Heart left ventricle (tissue), 16 donors: ENCODE measurements at regions not wholly inside any gene's neighbourhood (a gene's known extent, or its start where the extent isn't known, plus 50 kb on each side); places are given as distances from the start of the nearest gene placed in this dataset.

Source experiments
- ATAC-seq, 4 donors: fragments of 200-7000 bp; cut with Tn5 transposase; one replicate each; pipeline ENCODE4 v1.9.1; 2020 to 2022; ENCODE audit warnings: moderate library complexity in 4 of 4, mild to moderate bottlenecking in 3 of 4, moderate number of reproducible peaks in 1 of 4
- DNase-seq, 5 donors: peaks; one replicate each; pipeline ENCODE4 v3.0.0-alpha.2; 2020
- H3K27ac ChIP-seq, 12 donors: fragments of 200-600 bp; sonication (generic) in 4 of 12; one replicate each; pipeline versions ENCODE4 v1.5.0 to v1.8.0; 2016 to 2022; ENCODE audit warnings: mild to moderate bottlenecking in 2 of 12
- H3K27me3 ChIP-seq, 9 donors: fragments of 200-600 bp; sonication (generic) in 2 of 9; one replicate each; pipeline versions ENCODE4 v1.5.1 to v1.8.0; 2016 to 2022; ENCODE audit warnings: mild to moderate bottlenecking in 3 of 9
- H3K36me3 ChIP-seq, 9 donors: fragments of 200-600 bp; sonication (generic) in 2 of 9; one replicate each; pipeline versions ENCODE4 v1.5.0 to v1.8.0; 2018 to 2022; ENCODE audit warnings: mild to moderate bottlenecking in 2 of 9
- H3K4me1 ChIP-seq, 12 donors: fragments of 200-600 bp; sonication (generic) in 4 of 12; one replicate each; pipeline versions ENCODE4 v1.5.0 to v1.8.0; 2016 to 2022; ENCODE audit warnings: mild to moderate bottlenecking in 3 of 12
- H3K4me3 ChIP-seq, 12 donors: fragments of 200-600 bp; sonication (generic) in 4 of 12; one replicate each; pipeline versions ENCODE4 v1.5.0 to v1.8.0; 2017 to 2022; ENCODE audit warnings: mild to moderate bottlenecking in 9 of 12, moderate library complexity in 4 of 12
- H3K9me3 ChIP-seq, 12 donors: fragments of 200-600 bp; sonication (generic) in 4 of 12; one replicate each; pipeline versions ENCODE4 v1.5.0 to v1.8.0; 2016 to 2022; ENCODE audit warnings: mild to moderate bottlenecking in 1 of 12
- CTCF ChIP-seq, 12 donors: fragments of 200-600 bp; sonication (generic) in 4 of 12; IDR thresholded peaks; one replicate each; pipeline versions ENCODE4 v1.5.0 to v1.8.0; 2018 to 2022; ENCODE audit warnings: antibody characterized with exemption in 12 of 12, mild to moderate bottlenecking in 5 of 12
- POLR2A ChIP-seq, 2 donors: fragments of 450-650 bp; IDR thresholded peaks; one replicate each; pipeline ENCODE4 v1.6.1; 2017; ENCODE audit warnings: antibody characterized with exemption in 2 of 2, mild to moderate bottlenecking in 2 of 2, moderate library complexity in 2 of 2
- WGBS, 4 donors: extraction: QIAGEN DNeasy Blood & Tissue Kit in 2 of 4; methylation state at CpG; one replicate each; pipeline versions ENCODE4 v1.1.5 to v1.1.7; 2013 to 2018; 5-methylcytosine and 5-hydroxymethylcytosine counted together
- intact Hi-C, 10 donors: fragments of 100-400 bp; cut with DNase I; formaldehyde crosslinking; loops; one replicate each; pipeline versions ENCODE4 v1.11.1 to v1.14.2; 2022
- donor health status: ischemic (EF 13 %, LVEDD 7.1; RV severe dilation, severe dysfunction).
- donor health status: healthy with polysubstance abuse.
- donor health status: DM: no; HTN: yes; CAD: no.
- donor health status: DM: no; HTN: no; CAD: no.
- donor health status: ischemic (EF 25% LVEDD 6.9; RV normal size, moderate dysfunction).
- donor health status: ischemic (EF 25% LVEDD 5.7; RV mildly dilated, moderate dysfunction).
- donor health status: healthy.
- donor health status: DM: yes; HTN: yes; CAD: no.
- donor health status: ischemic (EF 35%, LVEDD 5.7; RV mildly dilated, moderate dysfunction).
- donor health status: nonischemic (EF 11% LVEDD 7.7; RV severe dilation, severe dysfunction).
- donor health status: DM: yes; HTN: yes; CAD: no.
- donor health status: PGD.
- donor health status: ischemic (EF 29% LVEDD 5.4; RV normal size, mild dysfunction).
- donor health status: nonischemic (EF 23%, LVEDD 6.1; RV moderate dilation, normal function).

- H3K4me1 ChIP-seq: peaks cover 0 to 11% (median 0%) of the 10 kb centered on the region in 12 donors
- no peaks in the 10 kb centered on the region for H3K27me3 ChIP-seq
- H3K4me3 ChIP-seq: no peak overlapping the region
- no peaks in the 10 kb centered on the region for H3K9me3 ChIP-seq
- no peaks in the 10 kb centered on the region for H3K36me3 ChIP-seq
- WGBS, 4 donors: 62 to 86% (median 70%) methylated on average over 1 of the region's 1 CpG
- TF ChIP-seq CTCF (IDR thresholded peaks at IDR 0.05) (no peak), POLR2A (IDR thresholded peaks at IDR 0.05) (no peak)
- intact Hi-C loops: no loop called here
- DNase-seq (no peak), ATAC-seq (no peak)
- no peak overlapping the region for H3K27ac ChIP-seq
Measured at GRCh38 chr6:90442366-90442765, 144.5 kb downstream of the MAP3K7 start.

GRCh38 chr6:90440586-90441283 lies 144.1 kb upstream of the BACH2 start:
- 90 to 91% (median 90%) methylated on average over 8 of the region's 8 CpGs for WGBS, 4 donors
- no peak for ATAC-seq

GRCh38 chr6:90439586-90439985 lies 142.9 kb upstream of the BACH2 start:
- WGBS, 4 donors: 78 to 89% (median 84%) methylated on average over 2 of the region's 2 CpGs
- Histone ChIP-seq H3K27me3 (no peaks in the 10 kb centered on the region), H3K9me3 (no peaks in the 10 kb centered on the region), H3K27ac (no peak overlapping the region), H3K4me1 (peaks cover 0 to 14% (median 0%) of the 10 kb centered on the region in 12 donors), H3K36me3 (no peaks in the 10 kb centered on the region), H3K4me3 (no peak overlapping the region)
- TF ChIP-seq POLR2A (IDR thresholded peaks at IDR 0.05) (no peak), CTCF (IDR thresholded peaks at IDR 0.05) (no peak)
- intact Hi-C loops: no loop called here
- no peak for ATAC-seq
- DNase-seq: no peak

More at GRCh38 chr6:90440586-90441283, 144.1 kb upstream of the BACH2 start:
- intact Hi-C loops: no loop called here
- DNase-seq: no peak
- Histone ChIP-seq H3K36me3 (no peaks in the 10 kb centered on the region), H3K27ac (no peak overlapping the region), H3K4me3 (no peak overlapping the region), H3K27me3 (no peaks in the 10 kb centered on the region), H3K9me3 (no peaks in the 10 kb centered on the region), H3K4me1 (peaks cover 0 to 4% (median 0%) of the 10 kb centered on the region in 12 donors)
- TF ChIP-seq CTCF (IDR thresholded peaks at IDR 0.05): no peak
- no peak for TF ChIP-seq POLR2A (IDR thresholded peaks at IDR 0.05)

- Histone ChIP-seq H3K36me3 (no peaks in the 10 kb centered on the region), H3K27ac (no peak overlapping the region), H3K27me3 (no peaks in the 10 kb centered on the region), H3K4me1 (peaks cover 0 to 14% (median 0%) of the 10 kb centered on the region in 12 donors), H3K9me3 (no peaks in the 10 kb centered on the region), H3K4me3 (no peak overlapping the region)
- DNase-seq (no peak), ATAC-seq (no peak)
- no peak for TF ChIP-seq CTCF (IDR thresholded peaks at IDR 0.05)
- TF ChIP-seq POLR2A (IDR thresholded peaks at IDR 0.05): no peak
- 38 to 69% (median 65%) methylated on average over 1 of the region's 1 CpG for WGBS, 4 donors
- intact Hi-C loops: no loop called here
Measured at GRCh38 chr6:90436403-90436802, 139.8 kb upstream of the BACH2 start.
